HG03095 (cell line): ENCODE measurements at regions not wholly inside any gene's neighbourhood (a gene's known extent, or its start where the extent isn't known, plus 50 kb on each side); places are given as distances from the start of the nearest gene placed in this dataset.

Experiments
- ATAC-seq: cut with Tn5 transposase; IDR thresholded peaks from one replicate; pipeline ENCODE4 v1.9.1; 2021; ENCODE audit warnings: moderate library complexity; ENCODE audit not compliant: unreplicated experiment

- ATAC-seq = no peak
Measured at GRCh38 chr6:170022827-170023619, 267.9 kb downstream of the DLL1 start.

- no peak for ATAC-seq
Measured at GRCh38 chr6:170022291-170022722, 268.6 kb downstream of the DLL1 start.

- ATAC-seq = no peak
Measured at GRCh38 chr6:170021579-170021978, 269.3 kb downstream of the DLL1 start.

- ATAC-seq = no peak
Measured at GRCh38 chr6:170019818-170020583, 268.6 kb downstream of the ERMARD start.

GRCh38 chr6:170018936-170019817 is 267.8 kb downstream of the ERMARD start:
- ATAC-seq = no peak

GRCh38 chr6:170018422-170018935 is 267.1 kb downstream of the ERMARD start:
- no peak for ATAC-seq

GRCh38 chr6:170017603-170018320 is 266.3 kb downstream of the ERMARD start:
- ATAC-seq = no peak

GRCh38 chr6:170013815-170014214 is 262.4 kb downstream of the ERMARD start:
- ATAC-seq = no peak

GRCh38 chr6:170012037-170012330 is 260.6 kb downstream of the ERMARD start:
- ATAC-seq = no peak

- no peak for ATAC-seq
Measured at GRCh38 chr6:170011204-170012036, 260.0 kb downstream of the ERMARD start.

GRCh38 chr6:170010665-170011203 is 259.3 kb downstream of the ERMARD start:
- no peak for ATAC-seq

- ATAC-seq = no peak
Measured at GRCh38 chr6:170008294-170008785, 256.9 kb downstream of the ERMARD start.

- no peak for ATAC-seq
Measured at GRCh38 chr6:170007468-170008293, 256.3 kb downstream of the ERMARD start.

- no peak for ATAC-seq
Measured at GRCh38 chr6:170006900-170007467, 255.6 kb downstream of the ERMARD start.

- ATAC-seq = no peak
Measured at GRCh38 chr6:170006071-170006899, 254.9 kb downstream of the ERMARD start.

GRCh38 chr6:170005665-170006064 is 254.2 kb downstream of the ERMARD start:
- no peak for ATAC-seq

GRCh38 chr6:170004585-170005210 is 253.3 kb downstream of the ERMARD start:
- ATAC-seq = no peak
